VCaP (cell line): ENCODE measurements at regions not wholly inside any gene's neighbourhood (a gene's known extent, or its start where the extent isn't known, plus 50 kb on each side); places are given as distances from the start of the nearest gene placed in this dataset.

ENCODE experiments used
- H3K27ac ChIP-seq: fragments of 450-650 bp; 2 replicates; pipeline ENCODE4 v1.5.1; 2017
- CTCF ChIP-seq: fragments of 450-650 bp; conservative IDR thresholded peaks from 2 replicates; pipeline ENCODE4 v1.5.1; 2017; ENCODE audit warnings: mild to moderate bottlenecking, moderate library complexity

- no peak for TF ChIP-seq CTCF
- no peak overlapping the region for H3K27ac ChIP-seq
These were observed 270.3 kb downstream of the RPLP1 start for GRCh38 chr15:69722924-69723323.

- TF ChIP-seq CTCF, result no peak
- H3K27ac ChIP-seq, result no peak overlapping the region
These were observed 270.9 kb downstream of the RPLP1 start for GRCh38 chr15:69723404-69724096.

GRCh38 chr15:69724333-69724732, 271.7 kb downstream of the RPLP1 start:
- TF ChIP-seq CTCF, result no peak
- no peak overlapping the region for H3K27ac ChIP-seq

GRCh38 chr15:69725275-69725674, 272.7 kb downstream of the RPLP1 start:
- no peak for TF ChIP-seq CTCF
- no peak overlapping the region for H3K27ac ChIP-seq

- TF ChIP-seq CTCF, result no peak
- no peak overlapping the region for H3K27ac ChIP-seq
These were observed 273.3 kb downstream of the RPLP1 start for GRCh38 chr15:69725957-69726356.

GRCh38 chr15:69727121-69727924, 274.7 kb downstream of the RPLP1 start:
- H3K27ac ChIP-seq, result no peak overlapping the region
- no peak for TF ChIP-seq CTCF

- no peak overlapping the region for H3K27ac ChIP-seq
- peak; percentile 71 for TF ChIP-seq CTCF
These were observed 276.6 kb downstream of the RPLP1 start for GRCh38 chr15:69729167-69729748.
